ENCODE measurements at regions not wholly inside any gene's neighbourhood (a gene's known extent, or its start where the extent isn't known, plus 50 kb on each side); places are given as distances from the start of the nearest gene placed in this dataset.

GRCh38 chr7:142313528-142313927, 55.7 kb upstream of the PRSS58 start:
- no peak for DNase-seq (ENCODE audit: low read depth)
- no peak overlapping the region for H3K4me3 ChIP-seq (ENCODE audit: low read depth, low read length)
- no peak for TF ChIP-seq CTCF (IDR thresholded peaks at IDR 0.05; ENCODE audit: insufficient read depth, low read depth, low read length, missing control alignments)

GRCh38 chr7:142311876-142312275, 54.0 kb upstream of the PRSS58 start:
- no peak for DNase-seq (ENCODE audit: low read depth)
- TF ChIP-seq CTCF (IDR thresholded peaks at IDR 0.05; ENCODE audit: insufficient read depth, low read depth, low read length, missing control alignments) = no peak
- H3K4me3 ChIP-seq (ENCODE audit: low read depth, low read length) = no peak overlapping the region

GRCh38 chr7:142308918-142309317, 51.1 kb upstream of the PRSS58 start:
- TF ChIP-seq CTCF (IDR thresholded peaks at IDR 0.05; ENCODE audit: insufficient read depth, low read depth, low read length, missing control alignments) = no peak
- no peak overlapping the region for H3K4me3 ChIP-seq (ENCODE audit: low read depth, low read length)
- no peak for DNase-seq (ENCODE audit: low read depth)

- no peak overlapping the region for H3K4me3 ChIP-seq (ENCODE audit: low read depth, low read length)
- DNase-seq (ENCODE audit: low read depth) = no peak
- no peak for TF ChIP-seq CTCF (IDR thresholded peaks at IDR 0.05; ENCODE audit: insufficient read depth, low read depth, low read length, missing control alignments)
Measured at GRCh38 chr7:142308326-142308725, 50.5 kb upstream of the PRSS58 start.

All from GM12865 (cell line).